ENCODE measurements at regions not wholly inside any gene's neighbourhood (a gene's known extent, or its start where the extent isn't known, plus 50 kb on each side); places are given as distances from the start of the nearest gene placed in this dataset.

DNA sequence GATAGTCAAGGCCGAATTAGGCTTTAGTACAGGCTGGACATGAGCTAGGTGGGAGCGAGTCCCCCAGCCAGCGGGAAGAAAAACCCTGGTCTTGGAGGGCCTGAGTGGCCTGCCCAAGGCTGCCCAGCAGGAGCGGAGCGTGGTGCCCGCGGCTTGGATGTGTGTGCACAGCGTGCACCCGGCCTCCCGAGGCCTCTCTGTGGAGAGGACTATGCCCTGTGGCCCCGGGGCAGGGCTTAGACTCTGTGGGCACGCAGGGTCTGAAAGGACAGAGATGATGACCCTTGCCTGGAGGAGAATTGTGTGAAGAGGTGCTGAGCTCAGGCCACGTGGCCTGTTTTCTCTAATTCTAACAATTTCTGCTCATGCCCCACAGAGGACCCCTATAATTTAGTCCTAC, 124.6 kb upstream of the IQSEC1 start:
- TF ChIP-seq POLR2A (IDR thresholded peaks at IDR 0.05; ENCODE audit: low read depth, low read length) (no peak), TAF1 (IDR thresholded peaks at IDR 0.05; ENCODE audit: borderline replicate concordance, low read depth, low read length) (no peak), POLR2AphosphoS5 (IDR thresholded peaks at IDR 0.05; ENCODE audit: low read depth, low read length) (no peak)
